ENCODE measurements at regions not wholly inside any gene's neighbourhood (a gene's known extent, or its start where the extent isn't known, plus 50 kb on each side); places are given as distances from the start of the nearest gene placed in this dataset.
"Not testable (repeated sequence)": the region's sequence is repeated elsewhere in the genome, so short reads cannot be mapped to it uniquely, and the experiment has no call there.

DNA sequence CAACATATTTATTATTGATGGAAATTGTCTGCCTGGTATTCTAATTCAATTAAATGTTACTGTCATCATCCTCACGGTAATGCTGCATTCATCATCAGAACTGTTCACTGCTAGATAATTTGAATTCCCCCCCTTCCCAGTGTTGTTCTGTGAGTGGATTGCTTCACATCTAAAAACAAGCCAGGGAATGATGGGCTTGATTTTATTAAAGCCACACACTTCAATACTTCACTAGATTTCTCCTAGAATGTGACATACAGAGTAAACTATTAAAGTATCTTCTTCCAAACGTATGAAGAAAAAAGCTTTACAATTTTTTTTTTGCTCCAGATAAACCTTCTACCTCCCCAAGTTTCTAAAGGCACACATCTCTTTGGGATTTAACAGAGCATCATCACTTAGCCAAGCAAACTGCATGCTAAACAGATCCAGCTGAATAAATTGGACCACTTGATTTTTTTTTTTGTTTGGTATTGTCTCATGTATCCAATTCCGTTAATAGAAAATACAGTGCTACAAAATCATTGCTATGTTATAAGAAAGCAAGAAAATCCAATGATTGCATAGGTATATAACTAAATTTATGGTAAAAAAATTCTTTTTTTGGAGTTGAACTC is 692.4 kb downstream of the MTRR start:
- H3K36me3 ChIP-seq: no peaks in the 10 kb centered on the region
- no peak for DNase-seq (ENCODE audit: low spot score in 2 of 2)
- H3K27me3 ChIP-seq: no peaks in the 10 kb centered on the region
- H3K4me3 ChIP-seq: no peak overlapping the region
- H3K27ac ChIP-seq: no peak overlapping the region
- WGBS: 60% methylated on average over 3 of the region's 3 CpGs
- no peaks in the 10 kb centered on the region for H3K4me1 ChIP-seq
- TF ChIP-seq POLR2A (IDR thresholded peaks at IDR 0.05) (no peak), POLR2AphosphoS5 (IDR thresholded peaks at IDR 0.05) (no peak), EP300 (IDR thresholded peaks at IDR 0.05) (no peak)
- TF ChIP-seq, protein P1, sequence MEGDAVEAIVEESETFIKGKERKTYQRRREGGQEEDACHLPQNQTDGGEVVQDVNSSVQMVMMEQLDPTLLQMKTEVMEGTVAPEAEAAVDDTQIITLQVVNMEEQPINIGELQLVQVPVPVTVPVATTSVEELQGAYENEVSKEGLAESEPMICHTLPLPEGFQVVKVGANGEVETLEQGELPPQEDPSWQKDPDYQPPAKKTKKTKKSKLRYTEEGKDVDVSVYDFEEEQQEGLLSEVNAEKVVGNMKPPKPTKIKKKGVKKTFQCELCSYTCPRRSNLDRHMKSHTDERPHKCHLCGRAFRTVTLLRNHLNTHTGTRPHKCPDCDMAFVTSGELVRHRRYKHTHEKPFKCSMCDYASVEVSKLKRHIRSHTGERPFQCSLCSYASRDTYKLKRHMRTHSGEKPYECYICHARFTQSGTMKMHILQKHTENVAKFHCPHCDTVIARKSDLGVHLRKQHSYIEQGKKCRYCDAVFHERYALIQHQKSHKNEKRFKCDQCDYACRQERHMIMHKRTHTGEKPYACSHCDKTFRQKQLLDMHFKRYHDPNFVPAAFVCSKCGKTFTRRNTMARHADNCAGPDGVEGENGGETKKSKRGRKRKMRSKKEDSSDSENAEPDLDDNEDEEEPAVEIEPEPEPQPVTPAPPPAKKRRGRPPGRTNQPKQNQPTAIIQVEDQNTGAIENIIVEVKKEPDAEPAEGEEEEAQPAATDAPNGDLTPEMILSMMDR (IDR thresholded peaks at IDR 0.05): no peak
- no peaks in the 10 kb centered on the region for H3K9me3 ChIP-seq

DNA sequence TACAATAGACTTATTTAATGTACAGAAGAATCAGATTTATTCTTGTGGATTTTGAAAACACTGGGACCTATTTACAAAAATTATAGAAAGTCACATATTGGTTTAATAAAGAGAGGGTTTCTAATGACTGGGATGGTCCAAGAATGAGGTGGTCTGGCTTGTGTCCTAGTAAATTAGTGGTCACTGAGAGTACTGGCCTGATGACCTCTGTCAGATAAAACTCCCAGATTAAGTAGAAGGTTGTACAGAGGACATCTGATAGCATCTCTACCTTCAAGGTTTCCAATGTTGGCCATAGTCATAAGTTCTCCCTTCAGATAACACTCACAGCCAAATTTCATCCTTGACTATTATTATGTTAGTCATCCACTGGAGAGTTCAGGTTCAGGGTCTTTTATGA is 692.9 kb downstream of the MTRR start:
- DNase-seq (ENCODE audit: low spot score in 2 of 2): no peak
- H3K27ac ChIP-seq: no peak overlapping the region
- no peaks in the 10 kb centered on the region for H3K4me1 ChIP-seq
- no peaks in the 10 kb centered on the region for H3K9me3 ChIP-seq
- no peaks in the 10 kb centered on the region for H3K27me3 ChIP-seq
- no peaks in the 10 kb centered on the region for H3K36me3 ChIP-seq
- no peak overlapping the region for H3K4me3 ChIP-seq
- no peak for TF ChIP-seq POLR2A (IDR thresholded peaks at IDR 0.05)
- TF ChIP-seq EP300 (IDR thresholded peaks at IDR 0.05): no peak
- TF ChIP-seq POLR2AphosphoS5 (IDR thresholded peaks at IDR 0.05): no peak
- TF ChIP-seq, protein P1 (IDR thresholded peaks at IDR 0.05): no peak

DNA sequence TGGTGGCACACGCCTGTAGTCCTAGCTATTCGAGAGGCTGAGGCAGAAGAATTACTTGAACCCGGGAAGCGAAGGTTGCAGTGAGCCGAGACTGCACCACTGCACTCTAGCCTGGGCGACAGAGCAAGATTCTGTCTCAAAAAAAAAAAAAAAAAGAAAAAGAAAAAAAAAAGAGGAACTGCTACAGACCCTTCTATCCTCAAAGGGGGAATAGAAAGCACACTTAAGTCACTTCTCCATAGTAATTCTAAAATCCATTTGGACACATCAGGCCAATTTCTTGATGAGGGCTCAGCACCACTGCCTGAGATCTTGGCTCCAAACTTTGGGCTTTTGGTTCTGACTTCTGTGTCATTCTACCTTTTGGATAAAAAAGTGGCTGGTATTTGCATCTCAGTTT is 694.6 kb downstream of the MTRR start:
- not testable (repeated sequence) for H3K27me3 ChIP-seq; DNase-seq (ENCODE audit: low spot score in 2 of 2); H3K36me3 ChIP-seq; H3K4me3 ChIP-seq; H3K9me3 ChIP-seq; H3K4me1 ChIP-seq; H3K27ac ChIP-seq
- 90% methylated on average over 6 of the region's 6 CpGs for WGBS

DNA sequence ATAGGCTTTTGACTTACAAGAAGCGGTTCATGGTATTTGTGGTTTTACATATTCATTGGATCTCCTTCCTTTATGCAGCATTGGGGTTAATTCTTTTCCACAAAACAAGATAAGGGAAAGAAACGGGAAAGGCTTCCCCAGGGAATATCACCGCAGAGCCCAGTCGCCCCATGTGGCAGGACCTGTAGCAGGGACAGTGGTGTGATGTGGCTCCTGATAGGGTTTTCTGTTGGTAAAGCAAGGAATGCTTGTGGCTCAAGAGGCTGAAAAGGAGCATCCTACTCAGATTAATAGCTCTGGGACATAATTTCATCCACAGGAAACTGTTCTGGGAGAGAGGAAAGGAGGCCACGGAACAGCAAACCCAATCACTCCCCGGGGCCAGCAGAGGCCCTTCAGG is 699.9 kb downstream of the MTRR start:
- 76% methylated on average over 6 of the region's 6 CpGs for WGBS
- TF ChIP-seq POLR2A (IDR thresholded peaks at IDR 0.05) (no peak), EP300 (IDR thresholded peaks at IDR 0.05) (no peak), POLR2AphosphoS5 (IDR thresholded peaks at IDR 0.05) (no peak)
- TF ChIP-seq, protein P1 (IDR thresholded peaks at IDR 0.05): no peak
- no peaks in the 10 kb centered on the region for H3K36me3 ChIP-seq
- no peak overlapping the region for H3K4me3 ChIP-seq
- no peak for DNase-seq (ENCODE audit: low spot score in 2 of 2)
- H3K27me3 ChIP-seq: no peaks in the 10 kb centered on the region
- no peaks in the 10 kb centered on the region for H3K4me1 ChIP-seq
- H3K9me3 ChIP-seq: no peaks in the 10 kb centered on the region
- H3K27ac ChIP-seq: no peak overlapping the region

DNA sequence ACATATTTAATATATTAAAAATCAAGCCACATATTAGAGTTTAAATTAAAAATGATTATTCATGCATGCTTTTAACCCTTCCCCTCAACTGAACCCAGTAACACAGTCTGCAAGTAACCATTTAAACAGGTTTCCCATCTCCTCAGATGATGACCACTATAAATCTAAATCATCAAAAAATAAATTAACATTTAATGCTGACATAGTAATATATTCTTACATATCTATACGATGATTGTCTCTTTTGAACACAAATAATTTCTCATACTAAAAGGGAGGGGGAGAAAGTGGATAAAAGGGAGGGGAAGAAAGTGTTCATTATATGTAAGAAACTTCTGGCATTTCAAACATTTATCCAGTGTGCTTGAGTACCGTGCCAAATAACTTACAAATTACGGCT is 701.6 kb downstream of the MTRR start:
- Histone ChIP-seq H3K27ac (no peak overlapping the region), H3K9me3 (no peaks in the 10 kb centered on the region), H3K36me3 (no peaks in the 10 kb centered on the region), H3K4me1 (no peaks in the 10 kb centered on the region), H3K27me3 (no peaks in the 10 kb centered on the region), H3K4me3 (no peak overlapping the region)
- WGBS: 21% methylated on average over 3 of the region's 3 CpGs
- TF ChIP-seq POLR2A (IDR thresholded peaks at IDR 0.05) (no peak), EP300 (IDR thresholded peaks at IDR 0.05) (no peak), POLR2AphosphoS5 (IDR thresholded peaks at IDR 0.05) (no peak)
- TF ChIP-seq, protein P1 (IDR thresholded peaks at IDR 0.05): no peak
- DNase-seq (ENCODE audit: low spot score in 2 of 2): no peak

DNA sequence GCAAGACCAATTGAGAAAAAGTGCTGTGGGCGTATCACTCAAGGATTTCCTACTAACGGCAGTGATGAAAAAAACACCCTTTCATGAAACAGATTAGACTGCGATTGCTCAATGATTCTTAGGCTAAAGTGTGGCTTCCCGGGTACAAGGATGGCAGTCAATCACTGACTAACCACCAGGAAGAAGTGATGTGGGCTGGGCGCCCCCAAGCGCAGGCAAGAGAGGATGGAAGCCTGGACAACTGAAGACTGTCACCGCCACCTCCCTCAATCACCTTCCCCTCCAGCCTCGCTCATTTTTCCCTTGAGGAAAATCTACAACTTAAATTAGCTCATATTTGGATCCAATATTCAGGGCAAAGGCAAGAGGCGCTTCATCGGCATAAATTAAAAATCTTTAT is 707.2 kb downstream of the MTRR start:
- no peaks in the 10 kb centered on the region for H3K4me1 ChIP-seq
- no peaks in the 10 kb centered on the region for H3K36me3 ChIP-seq
- no peak overlapping the region for H3K4me3 ChIP-seq
- H3K27ac ChIP-seq: no peak overlapping the region
- 59% methylated on average over 10 of the region's 10 CpGs for WGBS
- no peak for TF ChIP-seq POLR2AphosphoS5 (IDR thresholded peaks at IDR 0.05)
- no peak for TF ChIP-seq EP300 (IDR thresholded peaks at IDR 0.05)
- TF ChIP-seq, protein P1 (IDR thresholded peaks at IDR 0.05): no peak
- no peak for TF ChIP-seq POLR2A (IDR thresholded peaks at IDR 0.05)
- DNase-seq (ENCODE audit: low spot score in 2 of 2): no peak
- no peaks in the 10 kb centered on the region for H3K27me3 ChIP-seq
- no peaks in the 10 kb centered on the region for H3K9me3 ChIP-seq
